Body of pancreas (tissue), 4 donors: ENCODE measurements at regions not wholly inside any gene's neighbourhood (a gene's known extent, or its start where the extent isn't known, plus 50 kb on each side); places are given as distances from the start of the nearest gene placed in this dataset.

Source experiments
- ATAC-seq: fragments of 150-250 bp; one replicate; pipeline ENCODE4 v1.9.1; 2016
- DNase-seq, 4 donors: peaks; one replicate each; pipeline ENCODE4 v3.0.0-alpha.2; 2019
- H3K27ac ChIP-seq, 4 donors: fragments of 200-600 bp; sonication (generic); 1 replicate in 3 of 4; 2 replicates in 1 of 4; pipeline versions ENCODE4 v1.5.1 to v1.6.1; 2016 to 2019; ENCODE audit warnings: mild to moderate bottlenecking in 1 of 4, mixed read lengths in 1 of 4, moderate library complexity in 1 of 4
- H3K27me3 ChIP-seq, 2 donors: fragments of 200-600 bp; sonication (generic); one replicate each; pipeline ENCODE4 v1.6.0; 2016; ENCODE audit warnings: mild to moderate bottlenecking in 1 of 2
- H3K36me3 ChIP-seq, 2 donors: fragments of 200-600 bp; sonication (generic); replicated peaks in 1 of 2; 2 replicates each; pipeline ENCODE4 v1.5.1; 2016; ENCODE audit warnings: low read depth in 2 of 2; ENCODE audit not compliant: insufficient read depth in 1 of 2
- H3K4me1 ChIP-seq: fragments of 200-600 bp; sonication (generic); one replicate; pipeline ENCODE4 v1.6.0; 2016
- H3K4me3 ChIP-seq, 2 donors: fragments of 200-600 bp; sonication (generic); 1 replicate in 1 of 2; 2 replicates in 1 of 2; pipeline ENCODE4 v1.5.1; 2016 to 2019
- H3K9me3 ChIP-seq, 3 donors: fragments of 200-600 bp; sonication (generic); 1 replicate in 2 of 3; 2 replicates in 1 of 3; pipeline ENCODE4 v1.5.1; 2016
- CTCF ChIP-seq, 7 experiments: fragments of 450-650 bp in 4 of 7; fragments of 200-600 bp in 3 of 7; sonication (generic) in 3 of 7; IDR thresholded peaks; one replicate each; pipeline ENCODE4 v1.5.1; 2016 to 2019; ENCODE audit warnings: antibody characterized with exemption in 7 of 7
- POLR2A ChIP-seq, 3 donors: fragments of 450-650 bp; IDR thresholded peaks; one replicate each; pipeline ENCODE4 v1.6.1; 2016; ENCODE audit warnings: antibody characterized with exemption in 3 of 3, mild to moderate bottlenecking in 2 of 3
- WGBS, 2 donors: methylation state at CpG; one replicate each; pipeline ENCODE4 v1.1.5; 2017; 5-methylcytosine and 5-hydroxymethylcytosine counted together
- intact Hi-C: fragments of 100-400 bp; cut with DNase I; formaldehyde crosslinking; loops from one replicate; pipeline ENCODE4 v1.15.1; 2023

GRCh38 chr4:167424341-167425256 lies 190.3 kb upstream of the SPOCK3 start:
- Histone ChIP-seq H3K36me3 (no peaks in the 10 kb centered on the region), H3K9me3 (no peaks in the 10 kb centered on the region), H3K4me1 (peaks cover 4% of the 10 kb centered on the region), H3K27ac (no peak overlapping the region), H3K27me3 (no peaks in the 10 kb centered on the region), H3K4me3 (no peak overlapping the region)
- DNase-seq (no peak), ATAC-seq (no peak)
- intact Hi-C loops: no loop called here
- 81 to 83% methylated on average over 6 to 7 of the region's 7 CpGs for WGBS, 2 donors
- TF ChIP-seq POLR2A (IDR thresholded peaks at IDR 0.05) (no peak), CTCF (IDR thresholded peaks at IDR 0.05) (no peak)

GRCh38 chr4:167428156-167428555 lies 193.9 kb upstream of the SPOCK3 start:
- H3K9me3 ChIP-seq: no peaks in the 10 kb centered on the region
- 27 to 29% methylated on average over 5 of the region's 5 CpGs for WGBS, 2 donors
- ATAC-seq: peak; percentile 15
- no peak overlapping the region for H3K4me3 ChIP-seq
- intact Hi-C loops: no loop called here
- no peaks in the 10 kb centered on the region for H3K36me3 ChIP-seq
- TF ChIP-seq POLR2A (IDR thresholded peaks at IDR 0.05): no peak
- TF ChIP-seq CTCF (IDR thresholded peaks at IDR 0.05): no peak
- no peaks in the 10 kb centered on the region for H3K27me3 ChIP-seq
- H3K4me1 ChIP-seq: peaks cover 4% of the 10 kb centered on the region
- peak in 2 of 4 donors; percentile 6 to 26 for DNase-seq
- H3K27ac ChIP-seq: no peak overlapping the region

- Histone ChIP-seq H3K27ac (no peak overlapping the region), H3K36me3 (no peaks in the 10 kb centered on the region), H3K9me3 (no peaks in the 10 kb centered on the region), H3K27me3 (no peaks in the 10 kb centered on the region), H3K4me3 (no peak overlapping the region), H3K4me1 (peaks cover 9% of the 10 kb centered on the region)
- no peak for TF ChIP-seq CTCF (IDR thresholded peaks at IDR 0.05)
- no peak for TF ChIP-seq POLR2A (IDR thresholded peaks at IDR 0.05)
- intact Hi-C loops: no loop called here
- no peak for ATAC-seq
- 88 to 91% methylated on average over 3 of the region's 3 CpGs for WGBS, 2 donors
- DNase-seq: no peak
These were observed 197.1 kb upstream of the SPOCK3 start for GRCh38 chr4:167431371-167431770.

GRCh38 chr4:167435786-167436185 lies 201.5 kb upstream of the SPOCK3 start:
- intact Hi-C loops: no loop called here
- DNase-seq (peak in 2 of 4 donors; percentile 28 to 29), ATAC-seq (no peak)
- TF ChIP-seq CTCF (IDR thresholded peaks at IDR 0.05) (no peak), POLR2A (IDR thresholded peaks at IDR 0.05) (no peak)
- H3K27ac ChIP-seq: no peak overlapping the region
- H3K4me1 ChIP-seq: peaks cover 6% of the 10 kb centered on the region
- no peak overlapping the region for H3K4me3 ChIP-seq
- WGBS, 2 donors: 43 to 46% methylated on average over 3 of the region's 3 CpGs
- H3K27me3 ChIP-seq: no peaks in the 10 kb centered on the region
- no peaks in the 10 kb centered on the region for H3K9me3 ChIP-seq
- H3K36me3 ChIP-seq: no peaks in the 10 kb centered on the region

GRCh38 chr4:167443841-167444240 lies 209.5 kb upstream of the SPOCK3 start:
- no peaks in the 10 kb centered on the region for H3K27me3 ChIP-seq
- DNase-seq (no peak), ATAC-seq (no peak)
- 25 to 34% methylated on average over 2 of the region's 2 CpGs for WGBS, 2 donors
- TF ChIP-seq CTCF (IDR thresholded peaks at IDR 0.05) (no peak), POLR2A (IDR thresholded peaks at IDR 0.05) (no peak)
- H3K27ac ChIP-seq: no peak overlapping the region
- intact Hi-C loops: no loop called here
- H3K4me3 ChIP-seq: no peak overlapping the region
- H3K36me3 ChIP-seq: no peaks in the 10 kb centered on the region
- no peaks in the 10 kb centered on the region for H3K4me1 ChIP-seq
- no peaks in the 10 kb centered on the region for H3K9me3 ChIP-seq
